ENCODE measurements at regions not wholly inside any gene's neighbourhood (a gene's known extent, or its start where the extent isn't known, plus 50 kb on each side); places are given as distances from the start of the nearest gene placed in this dataset.

DNA sequence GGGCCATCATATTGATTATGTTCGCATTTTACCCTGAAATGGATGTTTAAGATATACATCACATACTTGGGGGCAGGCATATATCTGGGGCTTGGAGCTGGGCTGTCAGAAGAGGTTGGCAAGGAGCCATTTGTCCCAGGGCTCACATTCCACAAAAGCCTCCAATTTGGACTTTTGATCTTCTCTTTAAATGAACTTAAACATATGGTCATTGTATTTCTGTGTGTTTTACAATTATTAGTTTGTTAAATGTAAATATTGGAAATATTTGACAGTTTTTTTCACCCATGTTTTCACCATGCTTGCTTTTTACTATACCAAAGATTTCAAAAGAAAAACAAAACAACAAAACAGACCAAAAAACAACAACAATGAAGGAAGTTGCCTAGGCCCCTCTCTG lies 165.8 kb upstream of the MEIS1 start:
- TF ChIP-seq, protein P1, sequence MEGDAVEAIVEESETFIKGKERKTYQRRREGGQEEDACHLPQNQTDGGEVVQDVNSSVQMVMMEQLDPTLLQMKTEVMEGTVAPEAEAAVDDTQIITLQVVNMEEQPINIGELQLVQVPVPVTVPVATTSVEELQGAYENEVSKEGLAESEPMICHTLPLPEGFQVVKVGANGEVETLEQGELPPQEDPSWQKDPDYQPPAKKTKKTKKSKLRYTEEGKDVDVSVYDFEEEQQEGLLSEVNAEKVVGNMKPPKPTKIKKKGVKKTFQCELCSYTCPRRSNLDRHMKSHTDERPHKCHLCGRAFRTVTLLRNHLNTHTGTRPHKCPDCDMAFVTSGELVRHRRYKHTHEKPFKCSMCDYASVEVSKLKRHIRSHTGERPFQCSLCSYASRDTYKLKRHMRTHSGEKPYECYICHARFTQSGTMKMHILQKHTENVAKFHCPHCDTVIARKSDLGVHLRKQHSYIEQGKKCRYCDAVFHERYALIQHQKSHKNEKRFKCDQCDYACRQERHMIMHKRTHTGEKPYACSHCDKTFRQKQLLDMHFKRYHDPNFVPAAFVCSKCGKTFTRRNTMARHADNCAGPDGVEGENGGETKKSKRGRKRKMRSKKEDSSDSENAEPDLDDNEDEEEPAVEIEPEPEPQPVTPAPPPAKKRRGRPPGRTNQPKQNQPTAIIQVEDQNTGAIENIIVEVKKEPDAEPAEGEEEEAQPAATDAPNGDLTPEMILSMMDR (conservative IDR thresholded peaks at IDR 0.05): no peak
- TF ChIP-seq ZFX (IDR thresholded peaks at IDR 0.05): no peak
- no peak overlapping the region for H3K27ac ChIP-seq

DNA sequence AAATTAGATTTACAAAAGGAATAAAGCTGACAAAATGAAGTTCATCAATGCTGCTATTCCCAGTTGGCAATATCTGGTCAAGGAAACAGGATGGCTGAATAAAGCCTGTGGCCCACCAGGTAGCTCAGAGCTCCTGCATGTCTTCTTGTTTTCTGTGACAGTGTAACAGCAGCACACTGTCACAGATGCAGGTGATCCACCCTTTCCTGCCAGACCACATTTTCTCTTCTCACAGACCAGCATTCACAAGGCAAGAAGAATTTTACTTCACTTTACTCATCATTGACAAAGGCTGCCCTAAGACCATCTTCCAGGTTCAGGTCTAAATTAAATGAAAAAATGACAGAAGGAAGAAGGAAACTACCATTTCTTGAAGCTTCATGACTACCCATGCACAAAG lies 166.2 kb upstream of the MEIS1 start:
- no peak overlapping the region for H3K27ac ChIP-seq
- no peak for TF ChIP-seq ZFX (IDR thresholded peaks at IDR 0.05)
- TF ChIP-seq, protein P1 (conservative IDR thresholded peaks at IDR 0.05): no peak

DNA sequence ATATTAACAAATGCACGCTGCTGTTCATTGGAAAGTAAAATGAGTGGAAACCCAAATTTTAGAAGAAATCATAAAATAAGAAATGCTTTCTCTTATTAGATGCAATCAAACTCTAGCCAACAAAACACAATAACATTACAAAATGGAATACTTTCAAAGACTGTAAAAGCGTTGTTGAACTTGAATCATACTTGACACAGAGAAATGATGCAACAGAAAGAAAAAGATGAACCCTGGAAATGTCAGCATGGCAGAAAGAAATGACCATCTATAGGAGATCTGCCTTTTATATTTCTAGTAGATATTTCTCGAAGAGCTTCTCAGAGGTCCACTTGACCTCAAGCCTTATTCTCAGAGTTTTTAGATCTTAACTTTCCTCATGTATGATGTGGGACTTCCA lies 170.6 kb upstream of the MEIS1 start:
- TF ChIP-seq, protein P1 (conservative IDR thresholded peaks at IDR 0.05): no peak
- no peak for TF ChIP-seq ZFX (IDR thresholded peaks at IDR 0.05)
- H3K27ac ChIP-seq: no peak overlapping the region

DNA sequence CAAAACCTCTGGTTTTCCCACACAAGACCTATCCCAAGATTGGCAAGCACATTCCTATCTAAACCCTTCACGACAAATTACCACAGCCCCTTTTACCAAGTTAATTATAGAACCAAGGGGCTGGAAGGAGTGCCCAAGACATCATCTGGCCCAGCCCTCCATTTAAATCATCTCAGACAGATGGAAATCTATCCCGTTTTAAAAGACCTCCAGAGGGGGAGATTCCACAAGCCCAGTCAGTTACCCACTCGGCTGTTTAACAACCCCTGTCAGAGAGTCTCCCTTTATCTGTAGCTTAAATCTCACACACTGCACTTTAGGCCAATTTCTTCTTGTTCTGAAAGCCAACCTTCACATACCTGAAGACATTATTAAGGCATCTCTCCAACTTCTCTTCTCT lies 179.1 kb upstream of the MEIS1 start:
- TF ChIP-seq, protein P1 (conservative IDR thresholded peaks at IDR 0.05): no peak
- TF ChIP-seq ZFX (IDR thresholded peaks at IDR 0.05): no peak
- no peak overlapping the region for H3K27ac ChIP-seq

DNA sequence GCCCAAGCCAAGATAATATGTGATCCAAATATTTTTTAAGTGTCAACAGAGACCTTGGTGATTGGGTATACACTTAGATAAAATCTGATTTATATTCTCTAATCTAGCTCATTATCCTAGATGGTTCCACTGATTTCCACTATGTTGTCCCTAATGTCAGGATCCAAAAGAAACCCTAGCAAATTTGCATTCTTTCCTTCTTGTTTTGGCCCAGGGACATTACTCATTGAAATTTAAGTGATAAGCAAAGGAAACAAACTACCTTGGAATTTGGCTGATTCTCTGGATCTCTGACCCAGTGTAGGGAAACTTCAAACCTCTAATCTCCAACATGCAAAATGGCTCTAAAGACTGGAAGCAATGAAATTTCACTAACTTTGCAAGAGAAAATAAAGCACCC lies 179.8 kb upstream of the MEIS1 start:
- no peak for TF ChIP-seq ZFX (IDR thresholded peaks at IDR 0.05)
- TF ChIP-seq, protein P1 (conservative IDR thresholded peaks at IDR 0.05): no peak
- no peak overlapping the region for H3K27ac ChIP-seq

DNA sequence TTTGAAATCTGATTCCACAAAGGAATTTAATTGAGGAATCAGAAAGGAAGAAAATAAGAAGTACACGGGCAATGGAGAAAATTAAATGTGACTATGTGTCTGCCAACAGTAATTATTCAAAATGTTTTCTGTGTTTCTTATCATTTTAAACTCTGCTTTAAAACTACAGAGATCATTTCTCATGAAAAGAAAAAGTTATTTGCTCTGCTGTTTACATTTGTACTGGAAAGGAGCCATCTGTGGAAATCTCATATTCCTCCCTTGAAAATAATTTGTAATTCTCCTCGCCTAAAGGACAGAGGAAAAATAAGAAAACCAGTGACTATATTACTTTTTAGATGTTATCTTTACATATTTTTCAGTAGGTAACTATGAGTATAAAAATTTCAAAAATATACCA lies 181.9 kb upstream of the MEIS1 start:
- no peak overlapping the region for H3K27ac ChIP-seq
- TF ChIP-seq ZFX (IDR thresholded peaks at IDR 0.05): no peak
- TF ChIP-seq, protein P1 (conservative IDR thresholded peaks at IDR 0.05): no peak

DNA sequence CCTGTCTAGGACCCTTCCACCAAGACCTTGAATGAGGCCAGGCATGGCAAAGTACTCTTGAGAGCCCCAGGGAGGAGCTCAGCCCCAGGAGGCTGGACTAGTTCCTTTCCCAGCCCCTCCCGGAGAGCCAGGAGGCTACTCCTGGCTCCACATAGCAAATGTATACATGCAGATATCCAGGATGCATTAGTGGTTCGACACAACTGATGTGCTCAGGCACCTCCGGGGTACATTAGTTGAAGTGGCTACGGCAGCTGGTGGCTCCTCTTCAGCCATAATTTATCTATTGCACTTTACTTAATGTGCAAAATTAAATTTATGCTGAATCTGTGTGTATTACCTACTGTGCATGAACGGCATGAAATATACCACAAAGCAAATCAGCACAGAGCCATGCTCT lies 182.8 kb upstream of the MEIS1 start:
- H3K27ac ChIP-seq: no peak overlapping the region
- TF ChIP-seq ZFX (IDR thresholded peaks at IDR 0.05): no peak
- TF ChIP-seq, protein P1 (conservative IDR thresholded peaks at IDR 0.05): no peak

Data from C4-2B (cell line).